NCI-H2029 treated with DMSO at 0.1 percent for 48 hours (cell line): ENCODE measurements at regions not wholly inside any gene's neighbourhood (a gene's known extent, or its start where the extent isn't known, plus 50 kb on each side); places are given as distances from the start of the nearest gene placed in this dataset.
"Not testable (repeated sequence)": the region's sequence is repeated elsewhere in the genome, so short reads cannot be mapped to it uniquely, and the experiment has no call there.

Experiments
- DNase-seq: peaks from one replicate; lab custom pipeline; 2025; lab: John Stamatoyannopoulos, UW

- DNase-seq, result no peak
These were observed 458.9 kb upstream of the PDE3A start for GRCh38 chr12:19909418-19909817.

- DNase-seq, result no peak
These were observed 457.7 kb upstream of the PDE3A start for GRCh38 chr12:19910681-19911080.

GRCh38 chr12:19912991-19913390 is 455.3 kb upstream of the PDE3A start:
- no peak for DNase-seq

- peak; percentile 49 for DNase-seq
These were observed 452.7 kb upstream of the PDE3A start for GRCh38 chr12:19915392-19916195.

- DNase-seq, result no peak
These were observed 452.1 kb upstream of the PDE3A start for GRCh38 chr12:19916196-19916753.

- DNase-seq, result peak; percentile 40
These were observed 451.4 kb upstream of the PDE3A start for GRCh38 chr12:19916974-19917373.

- DNase-seq, result not testable (repeated sequence)
These were observed 446.6 kb upstream of the PDE3A start for GRCh38 chr12:19921716-19922115.

GRCh38 chr12:19922717-19923116 is 445.6 kb upstream of the PDE3A start:
- no peak for DNase-seq

GRCh38 chr12:19924360-19924759 is 444.0 kb upstream of the PDE3A start:
- no peak for DNase-seq

- DNase-seq, result no peak
These were observed 442.5 kb upstream of the PDE3A start for GRCh38 chr12:19925841-19926240.

- DNase-seq, result no peak
These were observed 442.1 kb upstream of the PDE3A start for GRCh38 chr12:19926266-19926665.

GRCh38 chr12:19927661-19928060 is 440.7 kb upstream of the PDE3A start:
- no peak for DNase-seq

- DNase-seq, result no peak
These were observed 435.9 kb upstream of the PDE3A start for GRCh38 chr12:19932413-19932812.

- no peak for DNase-seq
These were observed 434.4 kb upstream of the PDE3A start for GRCh38 chr12:19933924-19934323.

- peak; percentile 60 for DNase-seq
These were observed 431.2 kb upstream of the PDE3A start for GRCh38 chr12:19937161-19937560.

GRCh38 chr12:19938031-19938430 is 430.3 kb upstream of the PDE3A start:
- DNase-seq, result no peak

- DNase-seq, result no peak
These were observed 429.8 kb upstream of the PDE3A start for GRCh38 chr12:19938491-19938890.

GRCh38 chr12:19940267-19940666 is 428.1 kb upstream of the PDE3A start:
- DNase-seq, result no peak

GRCh38 chr12:19941096-19941495 is 427.2 kb upstream of the PDE3A start:
- DNase-seq, result no peak

- DNase-seq, result no peak
These were observed 422.5 kb upstream of the PDE3A start for GRCh38 chr12:19945559-19946435.

GRCh38 chr12:19946550-19946949 is 421.8 kb upstream of the PDE3A start:
- DNase-seq, result no peak

GRCh38 chr12:19947344-19947743 is 421.0 kb upstream of the PDE3A start:
- no peak for DNase-seq

- no peak for DNase-seq
These were observed 416.7 kb upstream of the PDE3A start for GRCh38 chr12:19951664-19952063.
